MG63 (cell line): ENCODE measurements at regions not wholly inside any gene's neighbourhood (a gene's known extent, or its start where the extent isn't known, plus 50 kb on each side); places are given as distances from the start of the nearest gene placed in this dataset.
"Not testable (repeated sequence)": the region's sequence is repeated elsewhere in the genome, so short reads cannot be mapped to it uniquely, and the experiment has no call there.

Experiments used
- DNase-seq: peaks from one replicate; pipeline ENCODE4 v3.0.0-alpha.2; 2020
- H3K27me3 ChIP-seq: fragments of 250-450 bp; sonication (Bioruptor Pico); 2 replicates; pipeline ENCODE4 v1.5.1; 2020; ENCODE audit warnings: mild to moderate bottlenecking, moderate library complexity
- H3K36me3 ChIP-seq: fragments of 250-450 bp; sonication (Bioruptor Pico); 2 replicates; pipeline ENCODE4 v1.5.1; 2020; ENCODE audit warnings: mild to moderate bottlenecking, moderate library complexity
- H3K4me3 ChIP-seq: fragments of 250-450 bp; sonication (Bioruptor Pico); 2 replicates; pipeline ENCODE4 v1.5.1; 2020; ENCODE audit warnings: mild to moderate bottlenecking, moderate library complexity
- H3K9me3 ChIP-seq: fragments of 250-450 bp; sonication (Bioruptor Pico); 2 replicates; pipeline ENCODE4 v1.5.1; 2020; ENCODE audit warnings: mild to moderate bottlenecking, moderate library complexity

DNA sequence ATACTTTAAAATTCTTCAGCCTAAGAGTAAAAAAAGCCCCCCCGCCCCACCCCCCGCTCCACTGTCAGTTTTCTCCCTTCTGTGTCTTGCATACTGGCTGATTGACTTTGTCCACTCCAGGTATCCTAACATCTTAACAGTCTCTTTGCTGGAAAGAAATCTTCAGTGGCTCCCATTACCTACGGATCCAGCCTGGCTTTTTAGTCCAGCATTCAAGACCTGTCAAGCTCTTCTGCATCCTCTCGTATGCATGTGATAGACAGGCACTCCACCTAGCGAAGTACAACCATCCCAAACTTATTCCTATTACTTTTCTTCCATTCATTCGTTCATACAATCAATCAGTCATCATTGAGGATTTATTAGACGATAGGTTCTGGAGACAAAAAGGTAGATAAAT is 288.1 kb downstream of the MYCN start:
- Histone ChIP-seq H3K36me3 (no peaks in the 10 kb centered on the region), H3K9me3 (no peaks in the 10 kb centered on the region), H3K4me3 (no peak overlapping the region), H3K27me3 (0 out of 2 replicates have a peak, but pooled peaks cover 3% of the 10 kb centered on the region)
- no peak for DNase-seq

GRCh38 chr2:16227811-16228462 is 287.6 kb downstream of the MYCN start:
- no peaks in the 10 kb centered on the region for H3K9me3 ChIP-seq
- H3K36me3 ChIP-seq = no peaks in the 10 kb centered on the region
- DNase-seq = no peak
- H3K27me3 ChIP-seq = 0 out of 2 replicates have a peak, but pooled peaks cover 3% of the 10 kb centered on the region
- no peak overlapping the region for H3K4me3 ChIP-seq

GRCh38 chr2:16226943-16227664 is 286.8 kb downstream of the MYCN start:
- 0 out of 2 replicates have a peak, but pooled peaks cover 3% of the 10 kb centered on the region for H3K27me3 ChIP-seq
- DNase-seq = peak; percentile 25
- no peaks in the 10 kb centered on the region for H3K9me3 ChIP-seq
- no peak overlapping the region for H3K4me3 ChIP-seq
- no peaks in the 10 kb centered on the region for H3K36me3 ChIP-seq

GRCh38 chr2:16226381-16226780 is 286.0 kb downstream of the MYCN start:
- Histone ChIP-seq H3K36me3 (no peaks in the 10 kb centered on the region), H3K9me3 (no peaks in the 10 kb centered on the region), H3K4me3 (no peak overlapping the region), H3K27me3 (0 out of 2 replicates have a peak, but pooled peaks cover 3% of the 10 kb centered on the region)
- DNase-seq = no peak

GRCh38 chr2:16225545-16225944 is 285.2 kb downstream of the MYCN start:
- H3K4me3 ChIP-seq = no peak overlapping the region
- no peaks in the 10 kb centered on the region for H3K9me3 ChIP-seq
- H3K27me3 ChIP-seq = 0 out of 2 replicates have a peak, but pooled peaks cover 3% of the 10 kb centered on the region
- H3K36me3 ChIP-seq = no peaks in the 10 kb centered on the region
- no peak for DNase-seq

DNA sequence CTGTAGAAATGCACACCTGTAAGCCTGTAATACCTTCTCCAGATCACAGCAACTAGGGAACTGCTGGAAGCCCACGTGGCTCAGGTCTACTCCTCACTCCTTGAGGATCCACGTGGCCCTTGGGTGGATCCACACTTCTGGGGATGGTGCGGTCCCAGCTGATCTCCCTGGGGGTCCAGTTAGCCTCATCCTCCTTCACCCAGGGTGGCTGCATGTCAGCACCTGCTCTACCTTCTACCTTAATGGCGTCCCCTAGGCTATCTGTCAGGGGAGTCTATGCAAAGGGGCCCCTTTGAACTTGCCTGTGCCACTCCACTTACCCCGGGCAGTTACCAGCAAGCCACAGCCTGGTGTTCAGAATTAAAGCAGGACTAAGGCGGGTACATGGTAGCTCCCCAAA is 284.7 kb downstream of the MYCN start:
- Histone ChIP-seq H3K36me3 (no peaks in the 10 kb centered on the region), H3K4me3 (no peak overlapping the region), H3K27me3 (0 out of 2 replicates have a peak, but pooled peaks cover 3% of the 10 kb centered on the region), H3K9me3 (no peaks in the 10 kb centered on the region)
- no peak for DNase-seq

GRCh38 chr2:16224298-16225045 is 284.1 kb downstream of the MYCN start:
- H3K9me3 ChIP-seq = no peaks in the 10 kb centered on the region

DNA sequence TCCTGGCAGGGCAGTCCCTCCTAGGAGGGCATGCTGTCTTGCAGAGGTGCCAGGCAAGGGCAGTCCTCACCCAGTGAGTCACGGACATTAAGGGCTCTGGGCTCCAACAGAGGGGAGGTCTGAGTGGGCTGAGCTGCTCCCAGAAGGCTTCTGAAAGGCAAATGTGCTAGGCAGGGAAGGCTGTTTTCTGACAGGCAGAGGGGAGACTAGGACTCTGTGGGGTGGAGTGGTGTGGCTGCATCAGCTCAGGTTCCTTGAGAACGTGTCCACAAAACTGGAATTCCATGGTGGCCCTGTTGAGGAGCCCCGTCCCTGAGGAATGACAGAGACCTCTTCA is 283.5 kb downstream of the MYCN start:
- Histone ChIP-seq H3K9me3 (no peaks in the 10 kb centered on the region), H3K4me3 (no peak overlapping the region), H3K36me3 (no peaks in the 10 kb centered on the region), H3K27me3 (0 out of 2 replicates have a peak, but pooled peaks cover 3% of the 10 kb centered on the region)
- no peak for DNase-seq

More at GRCh38 chr2:16224298-16225045, 284.1 kb downstream of the MYCN start:
- Histone ChIP-seq H3K4me3 (no peak overlapping the region), H3K36me3 (no peaks in the 10 kb centered on the region), H3K27me3 (0 out of 2 replicates have a peak, but pooled peaks cover 3% of the 10 kb centered on the region)
- DNase-seq = no peak

- H3K9me3 ChIP-seq = no peaks in the 10 kb centered on the region
- H3K27me3 ChIP-seq = 0 out of 2 replicates have a peak, but pooled peaks cover 3% of the 10 kb centered on the region
- H3K4me3 ChIP-seq = no peak overlapping the region
- no peaks in the 10 kb centered on the region for H3K36me3 ChIP-seq
- DNase-seq = no peak
These were observed 283.0 kb downstream of the MYCN start for GRCh38 chr2:16223161-16223840.

DNA sequence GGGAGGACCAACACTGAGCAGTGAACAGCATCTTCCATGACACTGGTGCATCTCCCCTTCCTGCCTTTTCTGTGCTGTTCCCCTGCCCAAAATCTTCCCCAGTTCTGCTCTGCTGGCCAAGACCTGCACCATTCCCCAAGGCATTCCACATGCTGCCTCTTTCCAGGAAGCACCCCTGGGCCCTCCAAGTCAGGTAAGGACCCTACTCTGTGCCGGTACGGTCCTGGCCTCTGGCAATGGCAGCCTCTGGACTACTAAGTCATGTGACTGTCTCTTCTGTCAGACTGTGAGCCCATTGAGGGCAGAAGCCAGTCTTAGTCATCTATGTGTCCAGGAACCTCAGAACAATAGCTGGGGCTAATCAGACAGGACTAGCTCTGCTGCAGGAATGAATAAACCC is 282.0 kb downstream of the MYCN start:
- Histone ChIP-seq H3K36me3 (no peaks in the 10 kb centered on the region), H3K9me3 (no peaks in the 10 kb centered on the region), H3K27me3 (0 out of 2 replicates have a peak, but pooled peaks cover 3% of the 10 kb centered on the region), H3K4me3 (no peak overlapping the region)
- DNase-seq = no peak

DNA sequence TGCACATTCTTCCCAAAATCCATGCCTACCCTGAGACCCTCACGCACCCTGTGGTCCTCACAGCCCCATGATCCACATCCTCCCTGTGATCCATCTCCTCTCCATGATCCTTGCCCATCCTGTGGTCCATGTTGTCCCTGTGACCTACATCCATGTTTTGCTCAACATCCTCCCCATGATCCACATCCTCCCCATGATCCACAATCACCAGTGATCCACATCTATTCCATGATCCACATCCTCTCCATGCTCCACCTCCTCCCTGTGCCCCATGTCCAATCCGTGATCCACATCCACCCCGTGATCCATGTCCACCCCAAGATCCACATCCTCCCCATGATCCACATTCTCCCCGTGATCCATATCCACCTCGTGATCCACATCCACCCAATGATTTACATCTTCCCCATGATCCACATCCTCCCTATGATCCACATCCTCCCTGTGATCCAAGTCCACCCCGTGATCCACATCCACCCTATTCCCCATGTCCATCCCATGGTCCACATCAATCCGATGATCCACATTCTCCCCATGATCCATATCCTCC is 281.2 kb downstream of the MYCN start:
- no peaks in the 10 kb centered on the region for H3K27me3 ChIP-seq
- H3K9me3 ChIP-seq = no peaks in the 10 kb centered on the region
- no peaks in the 10 kb centered on the region for H3K36me3 ChIP-seq
- H3K4me3 ChIP-seq = no peak overlapping the region
- no peak for DNase-seq

GRCh38 chr2:16219292-16219975 is 279.1 kb downstream of the MYCN start:
- Histone ChIP-seq H3K36me3 (no peaks in the 10 kb centered on the region), H3K9me3 (no peaks in the 10 kb centered on the region), H3K4me3 (no peak overlapping the region), H3K27me3 (no peaks in the 10 kb centered on the region)
- DNase-seq = no peak

DNA sequence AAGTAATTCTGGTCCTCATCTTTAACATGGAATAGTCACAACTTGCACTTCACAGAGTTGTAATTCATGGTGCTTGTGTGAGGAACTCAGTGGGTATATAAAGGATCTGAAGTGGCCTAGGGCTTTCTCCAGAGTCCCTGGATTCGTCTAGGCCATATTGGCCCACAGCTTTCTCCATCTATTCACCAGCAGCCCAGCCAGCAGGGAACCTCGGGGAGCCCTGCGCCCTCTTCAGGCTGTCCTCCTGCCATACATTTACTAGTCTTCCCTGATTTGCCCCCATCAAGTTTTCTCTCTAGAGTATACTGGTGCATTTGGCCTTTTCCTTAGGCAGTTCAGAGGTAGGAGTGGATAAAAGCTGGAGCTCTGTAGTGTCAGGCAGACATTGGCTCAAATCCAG is 278.3 kb downstream of the MYCN start:
- Histone ChIP-seq H3K4me3 (no peak overlapping the region), H3K27me3 (no peaks in the 10 kb centered on the region), H3K9me3 (no peaks in the 10 kb centered on the region), H3K36me3 (no peaks in the 10 kb centered on the region)
- DNase-seq = no peak

- no peak overlapping the region for H3K4me3 ChIP-seq
- no peaks in the 10 kb centered on the region for H3K27me3 ChIP-seq
- no peaks in the 10 kb centered on the region for H3K9me3 ChIP-seq
- H3K36me3 ChIP-seq = no peaks in the 10 kb centered on the region
- no peak for DNase-seq
These were observed 277.8 kb downstream of the MYCN start for GRCh38 chr2:16218161-16218560.

DNA sequence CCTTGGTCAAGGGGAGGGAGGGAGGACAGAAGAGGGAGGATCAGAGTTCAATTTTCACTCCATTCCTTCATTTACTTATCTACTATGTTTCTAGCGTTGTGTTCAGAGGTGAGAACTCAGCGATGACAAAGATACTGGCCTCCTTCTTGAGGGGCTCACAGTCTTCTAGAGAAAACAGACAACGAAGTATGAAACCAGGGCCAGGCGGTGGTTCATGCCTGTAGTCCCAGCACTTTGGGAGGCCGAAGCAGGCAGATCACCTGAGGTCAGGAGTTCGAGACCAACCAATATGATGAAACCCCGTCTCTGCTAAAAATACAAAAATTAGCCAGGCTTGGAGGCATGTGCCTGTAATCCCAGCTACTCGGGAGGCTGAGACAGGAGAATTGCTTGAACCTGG is 277.4 kb downstream of the MYCN start:
- DNase-seq, H3K4me3 ChIP-seq, H3K27me3 ChIP-seq, H3K9me3 ChIP-seq, H3K36me3 ChIP-seq: not testable (repeated sequence)

DNA sequence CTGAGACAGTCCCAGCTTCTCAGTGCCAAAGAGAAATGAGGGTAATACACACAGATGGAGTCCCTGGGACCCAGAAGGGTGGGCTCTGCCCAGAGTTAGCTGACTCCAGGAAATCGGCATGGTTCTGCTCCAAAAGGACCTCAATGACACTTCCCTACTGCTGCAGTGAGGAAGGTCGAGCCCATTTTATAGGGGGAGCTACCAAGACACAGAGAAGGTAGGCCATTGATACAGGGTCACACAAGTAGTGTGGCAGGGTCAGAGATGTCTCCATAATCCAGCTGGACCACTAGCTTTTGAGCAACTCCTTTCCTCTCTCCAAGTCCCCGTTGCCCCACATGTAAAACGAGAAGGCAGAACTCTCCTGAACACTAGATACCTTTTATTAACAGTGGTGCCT is 276.9 kb downstream of the MYCN start:
- no peaks in the 10 kb centered on the region for H3K27me3 ChIP-seq
- H3K4me3 ChIP-seq = no peak overlapping the region
- no peak for DNase-seq
- H3K9me3 ChIP-seq = no peaks in the 10 kb centered on the region; the same call in 1 of the 2 replicates
- no peaks in the 10 kb centered on the region for H3K36me3 ChIP-seq
